ENCODE measurements at regions not wholly inside any gene's neighbourhood (a gene's known extent, or its start where the extent isn't known, plus 50 kb on each side); places are given as distances from the start of the nearest gene placed in this dataset.

DNA sequence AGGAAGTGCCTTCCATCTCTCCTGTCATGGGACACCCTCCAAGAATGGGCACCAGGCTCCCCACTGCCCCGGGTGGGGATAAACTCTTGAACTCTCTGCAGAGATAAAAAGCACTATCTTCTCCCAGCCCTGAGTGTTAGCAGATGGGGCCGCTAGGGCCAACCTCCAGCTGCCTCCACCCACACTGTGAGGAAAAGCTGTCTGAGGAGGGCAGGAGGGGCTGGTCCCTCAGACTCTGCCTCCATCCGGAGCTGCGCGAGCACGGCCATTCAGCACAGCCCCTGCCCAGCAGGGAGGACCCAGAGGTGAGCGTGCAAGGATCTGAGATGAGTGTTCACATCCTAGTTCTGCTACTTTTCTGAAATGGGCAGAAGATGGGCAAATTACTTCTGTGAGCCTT, 51.8 kb upstream of the TRABD2B start:
- no peak for ATAC-seq
- in situ Hi-C loops (cut with MboI; ENCODE audit: low sequenced_read_pairs in 4 of 4) (no loop called here), intact Hi-C loops (cut with DNase I; ENCODE audit: low total_unique reads) (no loop called here)
- H3K4me3 ChIP-seq = no peak overlapping the region
- no peaks in the 10 kb centered on the region for H3K4me1 ChIP-seq
- TF ChIP-seq, protein P1, sequence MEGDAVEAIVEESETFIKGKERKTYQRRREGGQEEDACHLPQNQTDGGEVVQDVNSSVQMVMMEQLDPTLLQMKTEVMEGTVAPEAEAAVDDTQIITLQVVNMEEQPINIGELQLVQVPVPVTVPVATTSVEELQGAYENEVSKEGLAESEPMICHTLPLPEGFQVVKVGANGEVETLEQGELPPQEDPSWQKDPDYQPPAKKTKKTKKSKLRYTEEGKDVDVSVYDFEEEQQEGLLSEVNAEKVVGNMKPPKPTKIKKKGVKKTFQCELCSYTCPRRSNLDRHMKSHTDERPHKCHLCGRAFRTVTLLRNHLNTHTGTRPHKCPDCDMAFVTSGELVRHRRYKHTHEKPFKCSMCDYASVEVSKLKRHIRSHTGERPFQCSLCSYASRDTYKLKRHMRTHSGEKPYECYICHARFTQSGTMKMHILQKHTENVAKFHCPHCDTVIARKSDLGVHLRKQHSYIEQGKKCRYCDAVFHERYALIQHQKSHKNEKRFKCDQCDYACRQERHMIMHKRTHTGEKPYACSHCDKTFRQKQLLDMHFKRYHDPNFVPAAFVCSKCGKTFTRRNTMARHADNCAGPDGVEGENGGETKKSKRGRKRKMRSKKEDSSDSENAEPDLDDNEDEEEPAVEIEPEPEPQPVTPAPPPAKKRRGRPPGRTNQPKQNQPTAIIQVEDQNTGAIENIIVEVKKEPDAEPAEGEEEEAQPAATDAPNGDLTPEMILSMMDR (IDR thresholded peaks at IDR 0.05 in 4 of 5, conservative IDR thresholded peaks at IDR 0.05 in 1 of 5) = no peak
- TF ChIP-seq POLR2A (IDR thresholded peaks at IDR 0.05) = no peak
- H3K9me3 ChIP-seq = no peaks in the 10 kb centered on the region
- H3K27me3 ChIP-seq = no peaks in the 10 kb centered on the region
- H3K27ac ChIP-seq = no peak overlapping the region
- no peaks in the 10 kb centered on the region for H3K36me3 ChIP-seq
- DNase-seq = no peak

DNA sequence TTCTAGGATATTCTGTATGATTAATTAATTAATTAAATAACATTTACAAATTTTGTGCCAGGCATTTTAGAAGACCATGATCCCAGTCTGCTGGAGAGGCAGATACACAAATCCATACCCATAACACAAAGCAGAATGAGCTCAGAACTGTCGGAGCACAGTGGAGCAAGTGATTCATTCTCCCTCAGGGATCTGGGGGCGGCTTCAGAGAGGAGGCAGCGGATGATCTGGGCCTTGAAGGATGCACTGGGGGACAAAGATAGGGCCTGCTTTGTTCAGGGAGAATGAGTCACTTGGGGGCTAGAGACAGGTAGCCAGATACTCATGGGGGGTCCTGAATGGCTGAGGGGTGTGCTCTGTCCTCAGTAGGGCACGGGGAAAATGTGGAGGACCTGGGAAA, 50.9 kb upstream of the TRABD2B start:
- in situ Hi-C loops (cut with MboI; ENCODE audit: low sequenced_read_pairs in 4 of 4) (no loop called here), intact Hi-C loops (cut with DNase I; ENCODE audit: low total_unique reads) (no loop called here)
- ATAC-seq (no peak), DNase-seq (no peak)
- Histone ChIP-seq H3K4me1 (no peaks in the 10 kb centered on the region), H3K9me3 (no peaks in the 10 kb centered on the region), H3K36me3 (no peaks in the 10 kb centered on the region), H3K27ac (no peak overlapping the region), H3K4me3 (no peak overlapping the region), H3K27me3 (no peaks in the 10 kb centered on the region)
- TF ChIP-seq, protein P1 (IDR thresholded peaks at IDR 0.05 in 4 of 5, conservative IDR thresholded peaks at IDR 0.05 in 1 of 5) = no peak
- no peak for TF ChIP-seq POLR2A (IDR thresholded peaks at IDR 0.05)

DNA sequence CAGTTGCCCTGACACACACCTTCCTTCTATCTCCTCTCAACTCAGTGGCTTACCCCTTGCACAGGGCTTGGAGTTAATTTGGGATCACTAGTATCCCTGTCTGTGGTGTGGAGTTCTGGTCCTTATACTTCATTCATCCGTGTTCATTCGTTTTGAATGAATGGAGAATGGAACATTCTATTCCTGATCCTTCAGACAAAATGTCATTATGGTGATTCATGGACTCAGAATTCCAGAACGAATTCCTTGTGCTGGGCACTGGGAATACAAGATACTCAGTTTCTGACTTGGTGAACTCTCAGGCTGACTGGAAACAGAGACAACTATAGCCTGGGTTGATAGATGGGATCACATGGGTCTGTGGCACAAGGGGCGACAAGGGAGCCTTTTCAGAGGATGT, 49.9 kb upstream of the TRABD2B start:
- Histone ChIP-seq H3K27me3 (no peaks in the 10 kb centered on the region), H3K4me3 (no peak overlapping the region), H3K27ac (no peak overlapping the region), H3K36me3 (no peaks in the 10 kb centered on the region), H3K9me3 (no peaks in the 10 kb centered on the region), H3K4me1 (no peaks in the 10 kb centered on the region)
- in situ Hi-C loops (cut with MboI; ENCODE audit: low sequenced_read_pairs in 4 of 4) (no loop called here), intact Hi-C loops (cut with DNase I; ENCODE audit: low total_unique reads) (no loop called here)
- TF ChIP-seq, protein P1 (IDR thresholded peaks at IDR 0.05 in 4 of 5, conservative IDR thresholded peaks at IDR 0.05 in 1 of 5) = no peak
- TF ChIP-seq POLR2A (IDR thresholded peaks at IDR 0.05) = no peak
- no peak for ATAC-seq
- no peak for DNase-seq
